ENCODE measurements at regions not wholly inside any gene's neighbourhood (a gene's known extent, or its start where the extent isn't known, plus 50 kb on each side); places are given as distances from the start of the nearest gene placed in this dataset.

DNA sequence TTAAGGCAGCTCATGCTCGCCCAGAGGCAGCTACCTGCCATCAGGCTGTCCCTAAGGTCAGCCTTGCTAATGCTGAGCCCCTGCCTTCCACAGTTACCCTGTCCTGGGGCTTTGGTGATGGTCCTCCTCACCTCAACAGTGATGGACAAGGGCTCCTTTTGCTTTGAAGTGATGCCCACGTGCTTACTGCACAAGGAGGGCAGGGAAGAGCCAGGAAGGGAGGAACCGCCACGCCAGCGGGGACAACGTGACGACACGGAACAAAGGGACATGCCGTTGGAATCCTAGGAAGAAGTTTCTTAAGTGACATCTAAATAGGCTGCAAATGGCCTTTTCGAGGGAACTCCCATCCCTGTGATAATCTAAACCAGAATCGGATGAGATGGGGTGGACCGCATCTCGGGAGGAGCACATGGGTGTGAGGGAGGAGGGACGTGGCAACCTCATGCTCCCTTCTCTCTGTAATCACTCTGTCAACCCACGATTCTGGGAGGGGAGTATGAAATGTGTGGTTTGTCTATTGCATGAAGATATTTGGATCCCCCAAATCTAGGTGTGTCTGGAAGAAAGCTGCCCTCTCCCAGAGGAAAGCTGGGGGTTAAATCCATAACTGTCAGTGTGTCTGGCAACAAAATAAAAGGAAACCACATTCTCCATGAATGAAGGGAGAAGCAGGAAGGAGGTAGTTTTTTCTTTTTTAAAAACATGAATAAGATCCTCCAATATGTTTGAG, 110.9 kb upstream of the IRF2BP2 start:
- no peak for DNase-seq

DNA sequence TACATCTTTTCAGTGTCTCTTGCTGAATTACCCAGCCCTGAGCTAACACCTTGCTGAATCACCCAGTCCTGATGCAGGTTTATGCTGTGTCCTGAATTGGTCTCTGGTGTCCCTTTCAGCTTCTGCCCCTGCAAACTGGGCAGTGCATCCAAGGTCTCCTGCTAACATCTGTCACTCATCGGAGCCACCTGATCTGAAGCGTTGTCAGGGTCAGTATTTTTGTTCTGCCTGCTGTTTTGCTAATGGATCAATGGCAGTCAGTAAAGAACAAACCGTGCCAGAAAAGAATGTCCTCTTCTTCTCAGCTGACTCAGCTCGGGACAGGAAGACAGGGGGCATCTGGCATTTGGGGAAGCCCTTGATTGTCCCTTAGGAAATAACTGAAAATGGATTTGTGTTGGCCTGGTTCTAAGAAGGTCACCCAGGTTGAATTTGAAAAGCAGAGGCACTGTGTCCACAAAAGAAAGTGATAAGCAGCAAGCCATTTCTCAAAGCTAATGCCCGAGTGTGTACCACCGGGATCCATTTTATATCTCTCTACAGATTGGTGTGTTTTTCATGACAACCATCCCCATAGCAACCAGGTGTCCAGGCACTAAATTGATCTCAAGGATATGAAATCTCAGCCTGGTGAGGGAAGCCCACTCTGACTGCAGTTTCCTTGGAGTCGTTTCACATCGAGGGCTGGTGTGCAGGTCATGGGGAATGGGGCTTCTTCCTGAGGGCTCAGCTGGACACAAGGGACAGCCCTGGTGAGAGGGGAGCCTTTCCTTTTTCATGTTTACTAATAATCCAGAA, 109.7 kb upstream of the IRF2BP2 start:
- no peak for DNase-seq

DNA sequence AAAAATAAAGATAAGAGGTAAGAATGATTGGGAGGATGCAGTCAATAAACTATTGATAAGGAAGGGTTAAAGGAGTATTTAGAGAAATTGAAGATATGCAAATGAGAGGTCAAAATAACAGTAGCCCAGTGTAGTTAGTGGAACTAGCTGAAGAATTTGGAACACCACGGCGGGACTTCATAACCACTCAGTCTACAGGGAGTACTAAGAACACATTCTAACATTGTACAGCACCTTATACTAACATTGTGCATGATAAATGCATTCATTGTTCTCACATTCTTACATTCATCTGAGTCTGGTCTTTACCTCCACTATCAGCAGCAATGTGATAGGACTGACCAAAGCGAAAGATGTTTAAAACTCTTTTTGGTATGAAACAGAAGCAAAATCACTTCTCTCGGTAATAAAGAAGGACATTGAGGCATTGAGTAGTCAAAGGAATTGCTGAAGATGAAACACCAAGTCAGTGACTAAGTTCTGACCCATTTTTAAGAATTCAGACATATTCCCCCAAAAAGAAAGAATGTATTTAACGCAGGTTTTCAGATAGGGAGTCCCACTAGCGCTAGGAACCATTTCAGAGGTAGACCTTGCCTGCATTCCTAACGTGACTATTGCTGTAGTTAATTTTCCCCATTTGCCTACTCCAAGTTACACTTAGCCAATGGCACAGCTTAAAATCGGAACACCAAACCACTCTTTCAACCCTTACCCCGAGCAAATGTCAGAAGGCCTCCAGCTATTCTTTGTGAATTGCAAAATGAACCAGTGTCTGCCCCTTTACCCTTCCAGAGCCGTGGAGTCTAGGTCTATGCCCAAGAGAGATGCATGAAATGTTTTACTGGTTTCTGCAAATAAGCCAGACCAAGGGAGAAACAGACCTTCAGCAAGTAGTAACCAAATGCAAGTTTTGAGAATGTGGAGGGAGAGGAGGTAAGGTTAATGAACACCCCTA, 108.8 kb upstream of the IRF2BP2 start:
- no peak for DNase-seq

DNA sequence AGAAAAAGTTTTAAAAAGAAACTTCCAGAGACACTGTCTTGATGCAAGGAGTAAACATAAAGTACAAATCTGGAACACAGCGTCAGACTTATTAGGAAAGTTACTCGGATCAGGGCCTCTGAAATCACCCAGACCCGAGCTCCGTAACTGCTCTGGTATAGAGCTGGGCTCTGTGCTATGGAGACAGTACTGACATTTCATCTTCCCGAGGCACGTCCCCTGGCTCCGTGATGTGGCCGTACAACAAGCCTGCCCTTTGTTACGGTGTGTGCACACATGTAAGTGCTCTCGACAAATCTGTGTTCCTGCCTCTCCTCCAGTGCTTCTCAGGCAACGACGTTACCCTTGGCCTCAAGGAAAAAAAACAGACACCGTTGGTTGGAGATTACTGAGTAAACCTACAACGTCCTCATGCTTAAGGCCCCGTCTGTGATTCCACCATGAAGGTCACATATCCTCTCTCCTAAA, 107.0 kb upstream of the IRF2BP2 start:
- DNase-seq = no peak

DNA sequence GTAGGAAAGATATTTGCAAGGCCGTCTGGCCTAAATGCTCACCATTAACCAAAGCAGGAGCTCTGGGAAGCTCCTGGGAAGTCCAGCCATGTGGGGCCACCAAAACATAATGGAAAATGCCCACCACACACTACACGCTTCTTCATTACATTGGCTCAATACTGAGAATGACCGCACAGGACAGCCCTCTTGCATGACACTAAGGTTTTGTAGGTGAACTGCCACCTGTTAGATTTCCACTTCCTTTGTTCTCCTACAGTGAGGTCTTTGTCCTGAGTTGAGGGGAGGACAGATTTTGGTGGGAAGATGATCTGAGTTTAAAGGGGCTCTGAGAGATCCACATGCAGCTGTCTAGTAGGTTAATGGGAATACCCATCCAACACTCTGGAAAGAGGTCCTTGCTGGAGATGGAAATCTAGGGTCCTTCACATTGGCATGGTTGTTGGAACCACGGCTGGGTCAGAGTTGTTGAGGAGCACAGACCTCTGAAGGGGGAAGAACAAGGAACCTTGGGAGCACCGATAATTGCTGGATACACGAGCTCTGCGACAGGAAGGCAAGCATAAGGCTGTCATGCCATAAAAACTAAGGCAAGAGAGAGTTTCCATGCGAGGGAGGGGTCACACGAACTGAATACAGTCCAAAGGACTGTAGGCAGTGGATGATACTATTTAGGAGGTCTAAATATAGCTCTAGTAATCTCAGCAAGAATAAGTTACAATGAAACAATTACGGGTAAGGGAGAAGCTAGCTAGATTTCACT, 105.5 kb upstream of the IRF2BP2 start:
- no peak for DNase-seq

DNA sequence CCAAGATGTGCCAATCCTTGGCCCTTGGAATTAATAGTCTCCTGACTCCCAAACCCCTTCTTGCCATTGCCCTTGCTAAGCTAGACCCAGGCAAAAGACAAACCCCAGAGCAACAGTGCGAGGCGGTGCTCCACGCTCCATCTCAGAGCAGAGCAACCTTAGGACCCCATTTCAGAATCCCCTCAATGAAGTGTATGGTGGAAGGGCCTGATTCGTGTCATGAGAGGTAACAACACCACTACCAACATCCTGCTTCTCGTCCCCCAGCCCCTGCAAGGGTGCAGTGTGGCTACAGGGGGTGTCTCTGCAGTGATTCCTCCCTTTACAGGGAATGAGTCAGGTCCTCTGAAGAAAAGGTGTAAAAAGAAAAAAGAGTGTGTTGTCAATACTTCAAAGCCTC, 103.9 kb upstream of the IRF2BP2 start:
- DNase-seq = no peak

DNA sequence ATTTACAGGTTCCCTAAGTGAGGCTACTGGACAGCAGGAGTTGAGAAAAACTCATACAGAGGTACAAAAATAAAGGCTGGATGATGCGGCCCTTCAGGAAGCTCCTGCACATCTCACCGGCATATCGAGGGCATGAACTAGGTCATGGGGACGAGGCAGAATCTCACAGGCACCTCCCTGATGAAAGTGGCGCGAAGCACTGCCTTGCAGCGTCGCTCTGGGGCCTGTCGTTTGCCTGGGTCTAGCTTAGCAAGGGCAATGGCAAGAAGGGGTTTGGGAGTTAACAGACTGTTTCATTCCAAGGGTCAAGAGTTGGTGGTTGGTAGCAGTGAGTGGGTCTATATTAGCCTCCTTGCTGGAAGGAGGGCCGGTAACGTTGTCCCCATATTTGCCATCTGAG, 103.5 kb upstream of the IRF2BP2 start:
- no peak for DNase-seq

DNA sequence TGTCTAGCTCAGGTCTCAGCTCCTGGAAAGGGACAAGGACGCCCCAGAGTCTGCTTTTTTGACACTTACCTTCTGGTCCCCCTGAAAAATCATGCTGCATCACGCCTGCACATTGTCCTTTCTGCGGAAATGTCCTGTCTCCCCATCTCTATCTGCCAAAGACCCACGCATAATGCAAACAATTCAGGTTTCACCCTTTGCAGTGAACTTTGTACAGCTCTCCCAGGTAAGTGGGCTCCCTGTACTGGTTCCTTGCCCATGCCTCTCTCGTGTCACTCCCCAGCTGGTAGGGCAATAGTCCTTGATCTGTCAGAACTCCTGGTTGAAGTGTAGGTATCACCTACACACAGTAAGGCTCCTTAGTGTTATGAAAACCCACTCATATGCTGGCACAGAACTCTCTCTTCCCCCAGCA, 102.9 kb upstream of the IRF2BP2 start:
- no peak for DNase-seq

DNA sequence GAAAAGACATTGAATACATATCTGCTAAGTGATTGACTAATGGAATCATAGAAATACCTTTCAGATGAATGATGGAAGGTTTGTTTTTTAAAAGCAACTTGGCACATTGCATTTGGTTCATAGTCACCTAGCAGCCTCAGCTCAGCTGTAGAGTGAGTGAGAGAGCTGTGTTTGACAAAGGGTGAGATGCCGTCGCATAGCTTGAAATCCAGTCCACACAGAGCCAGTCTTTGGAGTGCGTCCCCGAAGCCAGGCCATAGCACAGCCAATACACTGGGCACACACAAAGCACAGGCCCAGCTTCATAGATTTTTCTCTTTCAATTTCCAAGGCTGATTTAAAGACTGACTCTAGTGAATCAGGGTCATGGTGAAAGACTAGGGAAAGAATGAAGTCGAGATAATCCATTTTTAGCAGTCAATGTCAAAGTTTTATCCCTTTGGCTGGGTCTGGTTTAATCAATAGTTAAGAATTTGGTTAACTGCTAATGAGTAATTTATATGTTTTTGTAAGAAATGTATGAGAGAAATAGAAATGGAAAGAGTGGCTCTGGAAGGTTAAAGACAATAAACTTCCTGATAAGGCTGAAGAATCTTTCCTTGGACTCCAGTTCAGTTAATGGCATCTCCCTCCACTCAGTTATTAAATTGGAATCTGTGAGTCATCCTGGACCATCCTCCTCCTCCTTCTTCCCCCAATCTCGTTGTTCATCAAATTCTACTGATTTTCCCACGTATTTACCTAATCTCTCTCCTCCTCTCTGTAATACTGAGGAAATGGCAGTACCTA, 101.2 kb upstream of the IRF2BP2 start:
- no peak for DNase-seq

DNA sequence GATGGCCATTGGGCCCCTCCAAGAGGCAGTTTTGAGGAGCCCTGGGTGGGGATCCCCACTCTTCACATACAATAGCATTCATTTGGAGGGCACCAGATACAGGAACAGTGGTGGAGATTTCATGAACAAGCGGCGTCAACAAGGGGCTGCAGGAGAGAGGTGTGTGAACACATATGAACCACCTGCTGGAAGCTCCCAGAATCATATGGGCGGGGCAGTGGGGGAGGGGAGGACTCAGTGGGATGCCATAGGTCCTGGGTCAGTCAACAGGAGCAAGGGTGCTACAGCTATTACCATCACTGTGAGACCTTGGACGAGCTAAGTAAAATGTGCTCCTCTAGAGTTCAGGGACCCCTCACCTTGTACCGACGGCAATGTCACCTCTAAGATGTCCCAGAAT, 100.4 kb upstream of the IRF2BP2 start:
- no peak for DNase-seq

DNA sequence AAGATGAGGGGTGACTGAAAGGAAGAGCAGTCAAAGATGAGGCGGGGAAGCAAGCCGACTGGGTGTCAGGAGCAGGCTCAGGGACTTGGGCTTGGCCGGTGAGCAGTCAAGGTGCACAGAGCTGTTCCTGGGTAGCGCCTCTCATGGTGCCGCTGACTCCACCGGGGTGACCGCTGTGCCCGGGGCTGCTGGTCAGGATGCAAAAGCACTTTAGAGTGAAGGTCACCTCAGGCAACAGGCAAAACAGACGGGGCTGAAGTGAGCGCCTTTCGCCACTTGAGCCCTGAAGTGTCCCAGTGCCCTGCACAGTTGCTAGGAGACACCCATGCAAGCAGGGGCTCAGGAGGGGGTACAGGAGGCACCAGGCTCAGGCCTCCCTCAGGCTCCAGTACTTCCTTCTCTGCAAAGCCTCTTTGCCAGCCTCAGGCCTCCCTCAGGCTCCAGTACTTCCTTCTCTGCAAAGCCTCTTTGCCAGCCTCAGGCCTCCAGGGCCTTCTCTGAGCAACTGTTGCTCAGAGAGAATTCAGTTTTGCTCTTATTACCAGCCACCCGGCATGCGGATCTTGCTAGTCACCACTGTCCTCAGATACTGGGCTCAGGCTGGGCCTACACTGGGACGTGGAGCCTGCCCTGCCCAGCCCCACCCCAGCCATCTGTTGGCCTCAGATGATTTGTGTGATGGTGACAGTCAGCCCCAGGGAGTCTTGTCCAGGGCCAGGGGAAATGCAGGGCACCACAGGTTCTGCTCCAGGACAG, 99.7 kb upstream of the IRF2BP2 start:
- no peak for DNase-seq

DNA sequence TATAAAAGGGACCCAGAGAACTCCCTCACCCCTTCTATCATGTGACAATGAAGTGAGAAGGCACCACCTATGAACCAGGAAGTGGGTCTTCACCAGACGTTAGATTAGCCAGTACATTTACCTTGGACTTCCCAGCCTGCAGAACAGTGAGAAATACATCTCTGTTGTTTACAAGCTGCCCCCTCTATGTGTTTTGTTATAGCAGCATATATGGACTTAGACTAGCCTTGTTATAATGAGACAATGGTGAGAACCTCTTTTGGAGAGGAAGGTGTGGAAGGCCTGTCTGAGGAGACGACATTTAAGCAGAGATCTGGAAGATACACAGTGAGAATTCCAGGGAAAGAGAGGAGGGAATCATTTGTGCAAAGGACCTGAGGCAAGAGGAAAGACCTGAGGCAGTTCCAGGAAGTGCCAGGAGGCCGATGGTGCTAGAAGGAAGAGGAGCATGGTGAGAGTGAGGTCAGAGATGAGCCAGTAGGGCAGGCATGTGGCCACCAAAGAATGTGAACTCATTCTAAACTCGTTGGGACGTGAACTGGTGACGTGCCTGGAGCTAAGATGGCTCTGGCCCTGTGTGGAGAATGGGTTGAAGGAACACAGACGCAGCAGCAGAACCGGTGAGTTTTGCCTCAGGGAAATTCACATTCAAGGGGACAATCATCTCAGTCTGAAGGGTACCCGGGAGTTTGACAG, 98.9 kb upstream of the IRF2BP2 start:
- DNase-seq = no peak

DNA sequence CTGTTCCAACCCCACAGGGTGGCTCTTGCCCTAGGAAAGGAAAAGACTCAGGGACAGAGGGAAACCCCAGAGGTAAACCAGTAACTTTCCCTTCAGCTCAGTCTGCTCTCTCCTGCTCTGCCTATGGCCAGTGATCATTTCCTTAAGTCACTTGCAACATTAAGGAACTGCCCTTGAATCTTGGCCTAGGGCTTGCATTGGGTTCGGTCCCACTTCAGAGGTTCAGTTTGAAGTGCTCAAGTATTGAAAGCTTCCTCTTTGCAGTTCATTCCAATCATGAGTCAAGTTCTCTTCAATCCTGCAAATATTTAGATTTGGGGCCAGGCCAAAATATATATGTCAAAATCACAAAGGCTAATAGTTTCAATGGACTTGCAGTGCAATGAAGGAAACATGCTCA, 97.7 kb upstream of the IRF2BP2 start:
- no peak for DNase-seq

DNA sequence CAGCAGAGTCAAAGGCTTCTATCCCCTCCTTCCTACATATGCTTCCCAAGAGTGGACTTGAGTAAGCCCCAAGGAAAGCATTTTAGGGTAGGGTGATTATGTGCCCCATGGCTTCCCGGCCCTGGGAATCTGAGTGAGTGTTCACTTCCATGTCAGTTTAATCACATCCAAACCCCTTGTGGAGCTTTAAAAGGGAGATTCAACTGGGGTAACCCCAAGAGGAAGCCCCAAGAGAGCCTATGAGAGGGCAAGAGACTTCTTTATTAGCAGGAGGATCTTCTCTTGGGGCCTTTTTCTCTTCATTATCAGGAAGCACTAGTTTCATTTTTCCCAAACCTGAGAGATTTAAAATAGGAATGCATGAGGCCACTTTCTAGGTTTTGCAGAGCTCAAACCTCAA, 97.0 kb upstream of the IRF2BP2 start:
- DNase-seq = no peak

DNA sequence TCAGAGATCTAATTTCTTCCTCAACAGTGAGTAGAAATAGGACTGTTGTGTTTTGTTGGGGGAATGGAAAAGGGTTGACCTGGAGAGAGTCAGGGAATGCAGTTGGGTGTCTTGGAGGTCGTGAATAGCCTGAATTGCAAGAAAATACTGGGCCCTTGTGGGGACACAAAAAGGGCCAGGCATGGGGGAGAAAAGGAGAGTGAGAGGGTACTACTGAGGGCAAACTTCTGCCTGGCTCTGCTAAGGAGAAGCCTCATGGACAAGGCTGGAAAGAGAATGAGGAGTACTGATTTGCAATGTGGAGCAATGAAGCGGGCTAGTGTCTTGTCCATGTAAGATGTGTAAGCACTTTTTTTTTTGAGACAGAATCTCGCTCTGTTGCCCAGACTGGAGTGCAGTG, 96.2 kb upstream of the IRF2BP2 start:
- DNase-seq = no peak

DNA sequence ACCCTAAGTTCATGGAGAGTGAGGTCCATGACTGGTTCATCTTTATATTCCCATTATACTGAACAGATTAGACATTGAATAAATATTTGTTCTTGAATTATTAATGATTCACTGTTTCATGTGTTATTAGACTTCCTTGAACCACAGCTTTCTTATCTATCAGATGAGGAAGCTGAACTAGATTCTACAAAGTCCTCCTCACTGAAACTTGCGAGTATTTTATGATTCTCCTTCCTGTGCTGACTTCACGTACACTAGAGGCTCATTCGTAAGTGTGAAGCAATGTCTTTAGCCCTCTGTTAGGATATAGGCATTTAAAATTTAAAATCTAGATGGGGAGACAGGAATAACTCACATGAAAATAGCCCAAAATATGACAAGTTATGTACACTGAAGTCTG, 95.6 kb upstream of the IRF2BP2 start:
- no peak for DNase-seq

DNA sequence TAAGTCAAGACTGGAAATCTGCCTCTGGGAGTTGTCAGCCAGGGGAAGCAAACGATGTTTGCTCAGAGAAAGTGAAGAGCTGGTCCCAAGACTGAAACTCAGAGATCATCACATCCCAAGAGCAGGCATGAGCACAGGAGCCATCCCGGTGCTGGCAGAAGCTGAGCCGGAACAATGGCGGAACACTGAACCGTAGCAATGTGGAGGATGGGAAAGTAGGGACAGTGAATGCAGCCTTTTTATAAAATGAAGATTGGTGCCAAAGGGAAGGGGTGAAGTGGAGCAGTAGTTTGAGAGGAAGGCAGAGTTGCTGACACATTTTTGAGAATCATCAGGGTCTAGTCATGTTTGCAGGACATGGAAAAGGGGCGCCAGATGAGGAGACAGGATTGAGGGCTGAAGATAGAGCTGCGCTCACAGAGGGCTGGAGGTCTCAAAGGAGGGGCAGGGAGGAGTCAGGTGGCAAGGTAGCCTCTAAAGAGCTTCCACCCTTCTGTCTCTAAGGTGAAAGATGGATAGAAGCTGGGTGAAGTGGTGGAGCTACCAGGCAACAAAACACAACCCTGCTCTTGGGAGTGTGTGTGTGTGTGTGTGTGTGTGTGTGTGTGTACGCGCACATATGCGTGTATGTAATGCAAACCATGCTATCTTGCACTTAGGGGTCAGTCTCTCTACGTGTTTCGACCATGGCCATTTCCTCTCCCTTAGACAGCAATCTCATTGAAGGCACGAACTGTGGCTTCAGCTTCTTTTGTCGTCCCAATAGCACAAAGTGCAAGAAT, 94.3 kb upstream of the IRF2BP2 start:
- no peak for DNase-seq

DNA sequence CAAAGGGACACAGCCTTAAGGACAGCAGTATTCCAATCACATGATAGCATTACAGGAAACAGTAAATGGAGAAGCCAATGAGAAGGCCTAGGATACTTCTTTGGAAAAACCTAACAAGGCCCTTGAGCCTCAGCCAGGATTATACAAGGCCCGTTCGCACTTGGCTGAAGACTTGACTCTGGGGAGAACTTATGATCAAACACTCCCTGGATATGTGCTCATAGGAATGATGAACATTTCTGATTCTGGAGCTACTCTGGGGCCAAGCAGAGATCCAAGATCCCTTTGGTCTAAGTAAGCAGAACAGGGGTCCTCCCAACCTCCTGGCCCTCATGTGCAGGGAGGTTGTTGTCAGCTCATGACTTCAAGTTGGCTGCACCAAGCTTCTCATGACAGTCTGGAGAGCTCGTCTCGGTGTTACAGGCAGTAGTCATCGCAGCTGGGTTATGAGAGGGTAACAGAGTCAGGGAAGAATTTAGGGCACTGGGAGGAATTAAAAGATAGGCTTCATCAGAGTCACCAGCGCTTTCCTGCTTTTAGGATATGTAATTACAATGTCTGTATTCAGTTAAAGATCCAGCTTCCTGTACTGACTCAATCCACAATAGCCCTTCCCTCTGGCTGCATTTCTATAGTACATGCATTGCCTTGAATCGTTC, 92.5 kb upstream of the IRF2BP2 start:
- no peak for DNase-seq

Measured in renal pelvis (tissue), 1 donor.